ACC112 (cell line): ENCODE measurements at regions not wholly inside any gene's neighbourhood (a gene's known extent, or its start where the extent isn't known, plus 50 kb on each side); places are given as distances from the start of the nearest gene placed in this dataset.

Experiments used
- H2AFZ ChIP-seq: fragments of 200-600 bp; sonication (generic); one replicate; pipeline ENCODE4 v1.6.0; 2017; ENCODE audit warnings: antibody characterized with exemption, low read length; ENCODE audit not compliant: unreplicated experiment
- H3K27ac ChIP-seq: fragments of 200-600 bp; sonication (generic); 2 replicates; pipeline ENCODE4 v1.5.1; 2014; ENCODE audit warnings: low read depth, mild to moderate bottlenecking, antibody characterized with exemption, low read length, moderate library complexity
- H3K27me3 ChIP-seq: fragments of 200-600 bp; sonication (generic); 2 replicates; pipeline ENCODE4 v1.6.1; 2014; ENCODE audit warnings: mild to moderate bottlenecking, antibody characterized with exemption, low read length, moderate library complexity, mixed read lengths; ENCODE audit not compliant: insufficient read depth
- H3K36me3 ChIP-seq: fragments of 200-600 bp; sonication (generic); 2 replicates; pipeline ENCODE4 v1.6.1; 2016; ENCODE audit warnings: mild to moderate bottlenecking, antibody characterized with exemption, low read length, moderate library complexity, mixed read lengths; ENCODE audit not compliant: insufficient read depth
- H3K4me1 ChIP-seq: fragments of 200-600 bp; sonication (generic); one replicate; pipeline ENCODE4 v1.6.1; 2016; ENCODE audit warnings: low read length, mixed read lengths; ENCODE audit not compliant: insufficient read depth, unreplicated experiment, control insufficient read depth
- H3K4me3 ChIP-seq: fragments of 200-600 bp; sonication (generic); 2 replicates; pipeline ENCODE4 v1.5.1; 2014; ENCODE audit warnings: mild to moderate bottlenecking, low read depth, low read length
- H3K79me2 ChIP-seq: fragments of 200-600 bp; sonication (generic); one replicate; pipeline ENCODE4 v1.6.0; 2016; ENCODE audit warnings: low read length; ENCODE audit not compliant: control insufficient read depth, unreplicated experiment, insufficient read depth

- Histone ChIP-seq H3K27me3 (no peaks in the 10 kb centered on the region), H3K4me3 (no peak overlapping the region), H3K27ac (no peak overlapping the region), H2AFZ (no peak overlapping the region), H3K79me2 (no peaks in the 10 kb centered on the region), H3K36me3 (no peaks in the 10 kb centered on the region), H3K4me1 (no peaks in the 10 kb centered on the region)
Measured at GRCh38 chr16:13568803-13569202, 351.2 kb upstream of the ERCC4 start.

DNA sequence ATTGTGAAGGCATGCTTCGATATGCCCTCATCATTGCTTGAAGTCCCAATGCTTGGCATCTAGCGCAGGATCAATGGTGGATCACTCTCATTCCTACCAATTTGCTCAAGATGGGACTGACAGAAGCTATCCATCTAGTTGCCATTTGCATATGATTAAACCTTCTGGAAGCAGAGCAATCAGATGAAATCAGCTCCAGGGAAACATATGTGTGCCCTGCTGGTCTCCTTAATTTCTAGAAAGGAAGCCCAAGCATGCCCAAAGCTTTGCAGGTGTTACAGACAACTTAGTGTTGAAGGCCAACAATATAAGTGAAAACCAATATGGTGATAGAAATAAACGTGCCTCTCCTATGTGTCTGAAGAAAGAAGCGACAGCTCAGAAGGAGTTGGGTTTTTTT lies 350.0 kb upstream of the ERCC4 start:
- no peaks in the 10 kb centered on the region for H3K27me3 ChIP-seq
- H3K27ac ChIP-seq: no peak overlapping the region
- no peaks in the 10 kb centered on the region for H3K79me2 ChIP-seq

GRCh38 chr16:13571036-13571435 lies 348.9 kb upstream of the ERCC4 start:
- Histone ChIP-seq H3K27ac (no peak overlapping the region), H3K4me1 (no peaks in the 10 kb centered on the region), H3K36me3 (no peaks in the 10 kb centered on the region), H3K4me3 (no peak overlapping the region), H3K27me3 (no peaks in the 10 kb centered on the region), H2AFZ (no peak overlapping the region), H3K79me2 (no peaks in the 10 kb centered on the region)

More for the DNA sequence above, 350.0 kb upstream of the ERCC4 start:
- no peak overlapping the region for H3K4me3 ChIP-seq
- H3K36me3 ChIP-seq: no peaks in the 10 kb centered on the region
- no peaks in the 10 kb centered on the region for H3K4me1 ChIP-seq
- H2AFZ ChIP-seq: no peak overlapping the region

DNA sequence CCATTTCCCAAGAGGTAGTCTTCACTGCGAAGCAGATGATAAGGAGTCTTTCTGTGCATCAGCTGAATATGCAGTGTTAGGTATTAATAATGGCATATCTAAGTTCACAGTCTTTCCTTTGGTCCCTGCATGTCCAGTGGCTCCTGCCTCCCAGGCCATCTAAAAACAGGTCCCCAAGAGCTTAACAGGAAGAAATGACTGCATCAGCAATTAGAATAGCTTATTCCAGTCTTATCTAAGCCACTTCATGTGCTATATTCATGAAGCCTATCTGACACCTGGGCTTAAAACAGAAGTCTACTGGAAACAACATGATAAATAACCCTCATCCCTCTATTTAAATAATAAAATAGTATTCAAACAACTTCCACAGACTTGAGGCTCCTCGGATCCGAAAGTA lies 346.1 kb upstream of the ERCC4 start:
- Histone ChIP-seq H3K36me3 (no peaks in the 10 kb centered on the region), H3K27me3 (no peaks in the 10 kb centered on the region), H3K4me3 (no peak overlapping the region), H3K79me2 (no peaks in the 10 kb centered on the region), H3K4me1 (no peaks in the 10 kb centered on the region), H2AFZ (no peak overlapping the region), H3K27ac (no peak overlapping the region)

- H3K27ac ChIP-seq: no peak overlapping the region
Measured at GRCh38 chr16:13586051-13586450, 333.9 kb upstream of the ERCC4 start.

GRCh38 chr16:13587181-13587580 lies 332.8 kb upstream of the ERCC4 start:
- no peaks in the 10 kb centered on the region for H3K79me2 ChIP-seq
- no peaks in the 10 kb centered on the region for H3K27me3 ChIP-seq

More at GRCh38 chr16:13586051-13586450, 333.9 kb upstream of the ERCC4 start:
- Histone ChIP-seq H3K36me3 (no peaks in the 10 kb centered on the region), H3K4me1 (no peaks in the 10 kb centered on the region), H3K27me3 (no peaks in the 10 kb centered on the region), H3K79me2 (no peaks in the 10 kb centered on the region), H3K4me3 (no peak overlapping the region), H2AFZ (no peak overlapping the region)

GRCh38 chr16:13594823-13595222 lies 325.1 kb upstream of the ERCC4 start:
- Histone ChIP-seq H3K4me3 (no peak overlapping the region), H2AFZ (no peak overlapping the region), H3K79me2 (no peaks in the 10 kb centered on the region), H3K36me3 (no peaks in the 10 kb centered on the region), H3K27ac (no peak overlapping the region), H3K4me1 (no peaks in the 10 kb centered on the region), H3K27me3 (no peaks in the 10 kb centered on the region)

More at GRCh38 chr16:13587181-13587580, 332.8 kb upstream of the ERCC4 start:
- H2AFZ ChIP-seq: no peak overlapping the region
- no peaks in the 10 kb centered on the region for H3K36me3 ChIP-seq
- no peaks in the 10 kb centered on the region for H3K4me1 ChIP-seq
- no peak overlapping the region for H3K27ac ChIP-seq
- no peak overlapping the region for H3K4me3 ChIP-seq

DNA sequence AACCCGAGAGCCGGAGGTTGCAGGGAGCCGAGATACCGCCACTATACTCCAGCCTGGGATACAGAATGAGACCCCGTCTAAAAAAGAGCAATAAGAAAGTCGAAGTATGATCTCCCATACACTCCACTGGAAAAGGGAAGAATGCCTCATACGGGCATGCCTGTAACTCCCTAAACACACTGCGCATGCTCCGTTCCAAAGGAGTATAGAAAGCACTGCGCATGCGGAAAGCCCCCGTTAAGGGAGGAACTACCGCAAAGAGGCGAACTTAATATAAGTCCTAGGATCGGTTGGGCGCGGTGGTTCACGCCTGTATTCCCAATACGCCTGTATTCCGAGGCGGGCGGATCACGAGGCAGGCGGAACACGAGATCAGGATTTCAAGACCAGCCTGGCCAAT lies 313.1 kb upstream of the ERCC4 start:
- Histone ChIP-seq H3K36me3 (no peaks in the 10 kb centered on the region), H3K4me3 (no peak overlapping the region), H3K27me3 (no peaks in the 10 kb centered on the region), H3K4me1 (no peaks in the 10 kb centered on the region), H3K79me2 (no peaks in the 10 kb centered on the region), H2AFZ (no peak overlapping the region), H3K27ac (no peak overlapping the region)

DNA sequence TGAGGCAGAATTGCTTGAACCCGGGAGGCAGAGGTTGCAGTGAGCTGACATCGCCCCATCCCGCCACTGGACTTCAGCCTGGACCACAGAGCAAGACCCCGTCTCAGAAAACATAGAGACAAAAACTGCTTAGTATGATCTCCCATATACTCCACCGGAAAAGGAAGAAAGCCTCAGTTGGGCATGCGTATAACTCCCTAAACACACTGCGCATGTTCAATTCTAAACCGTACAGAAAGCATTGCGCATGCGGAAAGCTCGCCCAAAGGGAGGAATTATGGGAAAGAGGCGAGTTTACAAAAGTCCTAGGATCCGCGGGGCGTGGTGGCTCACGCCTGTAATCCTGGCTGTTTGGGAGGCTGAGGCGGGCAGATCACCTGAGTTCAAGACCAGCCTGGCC lies 312.7 kb upstream of the ERCC4 start:
- Histone ChIP-seq H2AFZ (no peak overlapping the region), H3K27ac (no peak overlapping the region), H3K79me2 (no peaks in the 10 kb centered on the region)

DNA sequence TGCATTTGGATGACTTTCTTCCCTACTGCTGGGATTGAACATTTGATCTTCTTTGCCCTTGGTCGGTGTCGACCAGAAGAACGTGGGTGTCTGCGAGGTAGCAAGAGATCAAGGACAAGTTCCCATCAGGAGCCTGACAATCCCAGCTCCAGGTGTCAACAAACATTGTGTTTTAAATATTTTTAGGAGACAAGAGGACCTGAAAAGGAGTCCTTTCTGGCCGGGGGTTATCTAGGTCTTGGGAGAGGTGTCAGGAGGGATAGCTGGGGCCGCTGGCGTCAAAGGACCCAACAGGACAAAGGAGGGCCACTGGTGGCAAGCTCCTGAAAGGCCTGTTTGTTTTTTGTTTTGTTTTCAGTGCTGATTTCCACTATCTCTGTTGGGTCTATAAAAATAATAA lies 308.4 kb upstream of the ERCC4 start:
- no peak overlapping the region for H3K27ac ChIP-seq
- H3K79me2 ChIP-seq: no peaks in the 10 kb centered on the region
- no peak overlapping the region for H2AFZ ChIP-seq
- H3K4me1 ChIP-seq: no peaks in the 10 kb centered on the region
- H3K36me3 ChIP-seq: no peaks in the 10 kb centered on the region
- no peak overlapping the region for H3K4me3 ChIP-seq
- H3K27me3 ChIP-seq: no peaks in the 10 kb centered on the region

More for the DNA sequence above, 312.7 kb upstream of the ERCC4 start:
- H3K4me3 ChIP-seq: no peak overlapping the region
- no peaks in the 10 kb centered on the region for H3K36me3 ChIP-seq
- H3K4me1 ChIP-seq: no peaks in the 10 kb centered on the region
- no peaks in the 10 kb centered on the region for H3K27me3 ChIP-seq

DNA sequence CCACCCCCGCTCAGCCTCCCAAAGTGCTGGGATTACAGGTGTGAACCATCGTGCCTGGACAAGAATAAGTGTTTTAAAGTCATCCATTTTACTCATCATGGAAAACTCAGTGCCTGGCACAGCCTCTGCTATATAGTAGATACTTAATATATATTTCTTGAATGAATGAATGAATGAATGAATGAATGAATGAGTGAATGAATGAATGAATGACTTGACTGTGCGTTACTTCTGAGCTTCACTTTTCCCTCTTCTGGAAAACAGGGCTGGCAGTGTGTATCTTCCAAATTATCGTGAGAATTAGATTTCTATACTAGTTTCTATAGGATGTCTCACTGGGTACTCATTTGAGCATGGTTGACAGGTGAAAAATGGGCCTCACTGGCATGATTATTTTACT lies 307.3 kb upstream of the ERCC4 start:
- Histone ChIP-seq H3K4me1 (no peaks in the 10 kb centered on the region), H3K36me3 (no peaks in the 10 kb centered on the region), H3K4me3 (no peak overlapping the region), H3K27ac (no peak overlapping the region), H2AFZ (no peak overlapping the region), H3K79me2 (no peaks in the 10 kb centered on the region), H3K27me3 (no peaks in the 10 kb centered on the region)
